ENCODE measurements at regions not wholly inside any gene's neighbourhood (a gene's known extent, or its start where the extent isn't known, plus 50 kb on each side); places are given as distances from the start of the nearest gene placed in this dataset.

DNA sequence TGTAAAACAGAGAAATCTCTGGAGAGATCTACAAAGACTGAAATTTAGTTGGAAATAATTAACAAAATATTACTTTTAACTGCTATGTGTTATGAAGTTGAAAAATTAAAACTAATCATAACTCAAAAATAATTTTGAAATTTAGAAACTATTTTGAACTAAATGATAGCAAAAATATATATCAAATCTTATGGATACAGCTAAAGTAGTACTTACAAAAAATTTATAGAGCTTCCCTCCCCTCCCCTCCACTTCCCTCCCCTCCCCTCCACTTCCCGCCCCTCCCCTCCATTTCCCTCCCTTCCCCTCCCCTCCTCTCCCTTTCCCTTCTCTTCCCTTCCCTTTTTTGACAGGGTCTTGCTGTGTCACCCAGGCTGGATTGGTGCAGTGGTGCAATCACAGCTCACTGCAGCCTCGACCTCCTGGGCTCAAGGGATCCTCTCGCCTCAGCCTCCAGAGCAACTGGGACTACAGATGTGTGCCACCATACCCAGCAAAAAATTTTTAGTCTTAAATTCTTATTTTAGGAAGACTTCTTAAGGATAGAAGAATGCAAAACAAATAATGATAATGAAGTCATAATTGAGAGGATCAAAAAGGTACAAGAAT lies 87.2 kb upstream of the RGS17 start:
- Histone ChIP-seq H3K9ac (ENCODE audit: low read length) (no peak overlapping the region), H3K4me1 (ENCODE audit: control insufficient read depth, insufficient read depth, low read length) (no peaks in the 10 kb centered on the region), H3K27me3 (ENCODE audit: control insufficient read depth, insufficient read depth, low read length) (no peaks in the 10 kb centered on the region), H3K27ac (ENCODE audit: low read depth, low read length) (no peak overlapping the region), H3K4me3 (ENCODE audit: low read length) (no peak overlapping the region), H3K36me3 (ENCODE audit: control insufficient read depth, insufficient read depth, low read length) (no peaks in the 10 kb centered on the region)

DNA sequence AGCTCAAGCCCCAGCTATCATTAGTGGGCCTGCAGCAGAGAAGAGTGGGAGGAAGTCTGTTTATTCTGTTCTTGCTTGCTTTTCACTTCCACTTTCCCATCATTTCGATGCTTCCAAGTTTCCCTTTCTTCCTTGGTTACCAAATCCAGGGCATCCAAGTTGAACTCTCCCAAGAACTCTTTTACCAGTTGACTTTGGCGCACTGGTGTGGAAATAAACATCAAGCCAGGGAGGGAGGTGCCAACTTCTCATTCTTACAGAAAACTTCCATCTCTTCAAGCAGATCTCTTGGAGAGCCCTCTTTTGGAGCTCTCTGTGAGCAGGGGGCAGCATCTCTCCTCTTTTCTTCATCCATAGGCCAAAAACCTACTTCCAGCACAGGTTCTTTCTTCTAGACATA lies 85.7 kb upstream of the RGS17 start:
- Histone ChIP-seq H3K36me3 (ENCODE audit: control insufficient read depth, insufficient read depth, low read length) (no peaks in the 10 kb centered on the region), H3K27me3 (ENCODE audit: control insufficient read depth, insufficient read depth, low read length) (no peaks in the 10 kb centered on the region), H3K4me3 (ENCODE audit: low read length) (no peak overlapping the region), H3K27ac (ENCODE audit: low read depth, low read length) (no peak overlapping the region), H3K4me1 (ENCODE audit: control insufficient read depth, insufficient read depth, low read length) (no peaks in the 10 kb centered on the region), H3K9ac (ENCODE audit: low read length) (no peak overlapping the region)

DNA sequence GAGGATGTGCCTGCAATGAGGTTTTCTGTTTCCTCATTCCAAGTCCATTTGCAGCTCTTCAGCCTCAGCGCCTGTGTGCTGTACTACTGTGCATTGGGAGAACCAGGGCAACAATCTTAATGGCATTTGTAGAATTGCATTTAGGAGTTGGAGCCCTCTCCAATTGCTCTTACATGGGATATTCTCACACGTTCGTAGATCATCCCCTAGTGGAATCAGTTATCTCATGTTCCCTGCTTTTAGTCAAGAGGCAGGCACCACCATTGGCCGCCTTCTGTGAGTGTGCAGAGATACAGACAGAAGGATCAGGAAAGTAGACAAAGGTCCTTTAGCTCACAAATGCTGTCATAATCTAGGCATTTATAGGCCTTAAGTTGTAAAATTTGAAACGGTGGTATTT lies 84.2 kb upstream of the RGS17 start:
- no peak overlapping the region for H3K9ac ChIP-seq (ENCODE audit: low read length)
- no peaks in the 10 kb centered on the region for H3K27me3 ChIP-seq (ENCODE audit: control insufficient read depth, insufficient read depth, low read length)
- H3K27ac ChIP-seq (ENCODE audit: low read depth, low read length): no peak overlapping the region
- H3K4me1 ChIP-seq (ENCODE audit: control insufficient read depth, insufficient read depth, low read length): no peaks in the 10 kb centered on the region
- no peak overlapping the region for H3K4me3 ChIP-seq (ENCODE audit: low read length)
- H3K36me3 ChIP-seq (ENCODE audit: control insufficient read depth, insufficient read depth, low read length): no peaks in the 10 kb centered on the region

DNA sequence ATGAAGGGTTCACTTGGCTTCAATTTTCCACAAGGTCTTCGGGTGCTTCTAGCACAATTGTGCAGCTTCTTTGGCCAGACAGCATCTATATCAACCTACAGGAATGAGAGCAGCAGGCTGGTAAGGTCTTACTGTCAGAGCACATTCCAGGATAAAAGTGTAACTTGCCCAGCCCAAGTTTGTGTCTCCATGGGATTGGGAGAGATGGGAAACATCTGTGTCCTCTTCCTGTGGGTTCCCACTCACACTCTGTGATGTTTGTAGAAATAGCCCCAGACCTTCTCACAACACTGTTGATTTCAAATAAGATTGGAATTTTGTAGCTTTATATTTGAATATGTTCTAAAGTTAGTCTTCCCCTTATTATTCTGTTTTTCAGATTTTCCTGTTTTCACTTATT lies 83.4 kb upstream of the RGS17 start:
- no peak overlapping the region for H3K9ac ChIP-seq (ENCODE audit: low read length)
- H3K27me3 ChIP-seq (ENCODE audit: control insufficient read depth, insufficient read depth, low read length): no peaks in the 10 kb centered on the region
- no peak overlapping the region for H3K27ac ChIP-seq (ENCODE audit: low read depth, low read length)
- H3K4me1 ChIP-seq (ENCODE audit: control insufficient read depth, insufficient read depth, low read length): no peaks in the 10 kb centered on the region
- H3K4me3 ChIP-seq (ENCODE audit: low read length): no peak overlapping the region
- H3K36me3 ChIP-seq (ENCODE audit: control insufficient read depth, insufficient read depth, low read length): no peaks in the 10 kb centered on the region

DNA sequence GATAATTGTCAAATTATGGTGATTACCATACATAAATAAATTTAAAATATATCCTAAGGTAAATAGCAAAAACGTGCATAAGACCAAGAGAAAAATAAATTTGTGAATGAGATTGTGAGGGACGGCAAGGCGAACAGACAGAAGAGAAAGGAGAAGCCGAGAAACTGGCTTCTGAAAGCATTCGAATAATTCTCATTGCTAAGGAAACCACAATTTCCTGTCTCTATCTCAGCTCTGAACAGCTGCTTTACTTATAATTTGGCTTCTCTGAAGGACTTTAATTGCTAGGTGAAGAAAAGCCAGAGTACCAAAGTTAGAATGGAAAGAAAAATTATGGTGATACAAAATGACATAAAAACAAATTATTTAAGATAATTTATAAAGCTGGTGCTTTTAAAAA lies 79.0 kb upstream of the RGS17 start:
- Histone ChIP-seq H3K27ac (ENCODE audit: low read depth, low read length) (no peak overlapping the region), H3K4me3 (ENCODE audit: low read length) (no peak overlapping the region), H3K4me1 (ENCODE audit: control insufficient read depth, insufficient read depth, low read length) (no peaks in the 10 kb centered on the region), H3K36me3 (ENCODE audit: control insufficient read depth, insufficient read depth, low read length) (no peaks in the 10 kb centered on the region), H3K9ac (ENCODE audit: low read length) (no peak overlapping the region), H3K27me3 (ENCODE audit: control insufficient read depth, insufficient read depth, low read length) (no peaks in the 10 kb centered on the region)

DNA sequence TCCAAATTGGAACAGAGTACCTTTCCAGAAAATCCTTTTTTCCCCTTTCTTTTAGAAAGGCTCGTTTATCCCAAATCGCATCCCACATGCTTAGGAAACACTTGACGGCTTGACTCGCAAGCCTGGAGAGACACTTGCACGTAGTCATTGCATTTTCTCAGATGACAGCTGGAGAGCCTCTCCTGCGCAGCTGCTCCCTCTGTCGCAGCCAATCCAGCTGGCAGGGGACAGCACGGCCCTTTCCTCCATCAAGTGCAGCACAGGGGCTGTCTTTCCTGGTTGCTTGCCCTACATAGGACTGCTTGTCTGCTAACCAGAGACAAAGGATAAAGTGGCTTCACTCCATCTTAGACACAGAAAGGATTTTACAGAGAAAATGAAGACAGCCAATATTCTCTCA lies 77.6 kb upstream of the RGS17 start:
- H3K9ac ChIP-seq (ENCODE audit: low read length): no peak overlapping the region
- no peak overlapping the region for H3K27ac ChIP-seq (ENCODE audit: low read depth, low read length)
- no peak overlapping the region for H3K4me3 ChIP-seq (ENCODE audit: low read length)
- no peaks in the 10 kb centered on the region for H3K4me1 ChIP-seq (ENCODE audit: control insufficient read depth, insufficient read depth, low read length)
- no peaks in the 10 kb centered on the region for H3K27me3 ChIP-seq (ENCODE audit: control insufficient read depth, insufficient read depth, low read length)
- no peaks in the 10 kb centered on the region for H3K36me3 ChIP-seq (ENCODE audit: control insufficient read depth, insufficient read depth, low read length)

DNA sequence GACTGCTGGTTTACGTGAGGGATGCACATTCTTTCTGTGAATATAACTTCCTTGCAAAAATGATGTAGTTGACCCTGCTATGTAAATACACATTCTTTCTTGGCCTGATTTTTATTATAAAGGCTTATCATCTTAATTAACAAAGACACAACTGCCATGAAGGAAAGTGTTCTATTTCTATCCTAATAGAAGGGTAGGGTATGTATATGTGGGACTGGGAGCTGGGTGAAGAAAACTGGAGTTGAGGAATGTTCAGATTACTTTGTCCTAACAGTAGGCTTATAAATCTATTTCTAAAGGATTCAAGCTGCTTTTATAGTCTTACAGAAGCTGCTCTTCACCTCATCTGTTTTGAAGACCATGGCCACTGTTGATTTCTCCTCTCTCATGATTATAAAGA lies 76.5 kb upstream of the RGS17 start:
- Histone ChIP-seq H3K4me1 (ENCODE audit: control insufficient read depth, insufficient read depth, low read length) (no peaks in the 10 kb centered on the region), H3K9ac (ENCODE audit: low read length) (no peak overlapping the region), H3K36me3 (ENCODE audit: control insufficient read depth, insufficient read depth, low read length) (no peaks in the 10 kb centered on the region), H3K27ac (ENCODE audit: low read depth, low read length) (no peak overlapping the region), H3K4me3 (ENCODE audit: low read length) (no peak overlapping the region), H3K27me3 (ENCODE audit: control insufficient read depth, insufficient read depth, low read length) (no peaks in the 10 kb centered on the region)

DNA sequence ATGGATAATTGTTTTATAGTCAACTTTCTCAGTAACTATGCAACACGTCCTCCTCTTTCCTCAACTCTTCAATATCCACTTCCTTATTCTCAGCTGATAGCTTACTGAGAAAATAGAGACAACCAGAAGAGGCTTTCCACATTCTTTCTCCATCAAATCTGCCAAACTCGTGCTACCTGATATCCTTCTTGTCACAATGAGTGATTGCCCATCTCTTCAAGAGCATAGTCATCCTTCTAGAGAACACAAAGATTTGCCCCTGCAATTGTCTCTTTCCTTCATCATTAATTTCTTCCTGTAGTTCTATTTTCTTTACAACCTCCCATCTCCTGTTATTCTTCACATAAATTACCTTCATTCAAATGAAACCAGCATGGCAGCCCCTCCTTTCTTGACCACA lies 75.9 kb upstream of the RGS17 start:
- H3K4me1 ChIP-seq (ENCODE audit: control insufficient read depth, insufficient read depth, low read length): no peaks in the 10 kb centered on the region
- no peak overlapping the region for H3K4me3 ChIP-seq (ENCODE audit: low read length)
- no peaks in the 10 kb centered on the region for H3K27me3 ChIP-seq (ENCODE audit: control insufficient read depth, insufficient read depth, low read length)
- H3K27ac ChIP-seq (ENCODE audit: low read depth, low read length): no peak overlapping the region
- H3K36me3 ChIP-seq (ENCODE audit: control insufficient read depth, insufficient read depth, low read length): no peaks in the 10 kb centered on the region
- H3K9ac ChIP-seq (ENCODE audit: low read length): no peak overlapping the region

DNA sequence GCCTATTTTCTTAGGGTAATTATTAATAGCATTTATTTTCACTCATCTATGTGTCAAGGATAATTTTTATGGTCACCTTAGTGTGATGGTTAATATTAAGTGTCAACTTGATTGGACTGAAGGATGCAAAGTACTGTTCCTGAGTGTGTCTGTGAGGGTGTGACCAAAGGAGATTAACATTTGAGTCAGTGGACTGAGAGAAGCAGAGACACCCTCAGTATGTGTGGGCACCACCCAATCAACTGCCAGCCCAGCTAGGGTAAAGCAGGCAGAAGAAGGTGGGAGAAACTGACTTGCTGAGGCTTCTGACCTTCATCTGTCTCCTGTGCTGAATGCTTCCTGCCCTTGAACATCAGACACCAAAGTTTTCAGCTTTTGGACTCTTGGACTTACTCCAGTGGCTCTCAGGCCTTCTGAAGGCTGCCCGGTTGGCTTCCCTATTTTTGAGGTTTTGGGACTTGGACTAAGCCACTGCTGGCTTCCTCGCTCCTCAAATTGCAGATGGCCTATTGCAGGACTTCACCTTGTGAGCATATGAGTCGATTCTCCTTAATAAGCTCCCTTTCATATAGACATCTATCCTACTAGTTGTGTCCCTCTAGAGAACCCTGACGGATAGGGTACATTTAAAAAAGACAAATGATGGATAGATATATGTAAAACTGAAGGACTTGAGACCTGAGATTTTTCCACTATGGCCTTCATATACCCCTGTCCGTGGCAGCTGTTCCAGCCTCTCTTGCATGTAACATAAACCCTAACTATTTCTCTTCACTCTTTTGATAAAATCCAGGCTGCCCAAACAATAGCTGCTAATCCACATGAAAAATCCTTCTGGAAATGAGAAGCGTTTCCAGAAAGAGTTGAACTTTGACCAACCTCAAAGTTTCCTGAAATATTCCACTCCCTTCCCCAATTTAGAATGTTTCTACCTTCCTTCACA lies 62.1 kb upstream of the RGS17 start:
- Histone ChIP-seq H3K9ac (ENCODE audit: low read length) (no peak overlapping the region), H3K27ac (ENCODE audit: low read depth, low read length) (no peak overlapping the region)

DNA sequence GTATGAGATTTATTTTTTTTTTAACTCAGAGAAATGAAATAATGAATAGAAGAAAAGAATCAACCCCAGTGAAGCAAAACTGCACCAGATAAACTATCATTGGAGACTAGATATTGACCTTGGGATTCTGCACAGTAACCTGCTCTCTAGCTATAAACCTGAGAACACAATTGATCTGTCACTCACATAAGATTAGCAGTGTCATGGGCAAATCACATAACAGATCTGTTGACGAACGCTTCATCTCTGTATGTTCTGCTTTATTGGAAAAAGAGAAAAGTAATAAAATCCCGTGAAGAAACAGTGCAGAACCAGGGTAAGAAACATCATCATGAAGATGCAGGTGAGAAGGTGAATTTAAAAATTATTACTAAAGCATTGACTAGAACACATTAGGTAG lies 52.8 kb upstream of the RGS17 start:
- H3K4me1 ChIP-seq (ENCODE audit: control insufficient read depth, insufficient read depth, low read length): no peaks in the 10 kb centered on the region
- H3K27me3 ChIP-seq (ENCODE audit: control insufficient read depth, insufficient read depth, low read length): no peaks in the 10 kb centered on the region
- H3K4me3 ChIP-seq (ENCODE audit: low read length): no peak overlapping the region
- no peak overlapping the region for H3K9ac ChIP-seq (ENCODE audit: low read length)
- no peak overlapping the region for H3K27ac ChIP-seq (ENCODE audit: low read depth, low read length)
- no peaks in the 10 kb centered on the region for H3K36me3 ChIP-seq (ENCODE audit: control insufficient read depth, insufficient read depth, low read length)

More for the DNA sequence above, 62.1 kb upstream of the RGS17 start:
- Histone ChIP-seq H3K4me3 (ENCODE audit: low read length) (no peak overlapping the region), H3K27me3 (ENCODE audit: control insufficient read depth, insufficient read depth, low read length) (no peaks in the 10 kb centered on the region), H3K4me1 (ENCODE audit: control insufficient read depth, insufficient read depth, low read length) (no peaks in the 10 kb centered on the region), H3K36me3 (ENCODE audit: control insufficient read depth, insufficient read depth, low read length) (no peaks in the 10 kb centered on the region)
